ENCODE measurements at regions not wholly inside any gene's neighbourhood (a gene's known extent, or its start where the extent isn't known, plus 50 kb on each side); places are given as distances from the start of the nearest gene placed in this dataset.
A peak's percentile ranks its signal among the peaks of the same experiment; 100 is the strongest.
"Not testable (repeated sequence)": the region's sequence is repeated elsewhere in the genome, so short reads cannot be mapped to it uniquely, and the experiment has no call there.

GRCh38 chr3:166433060-166433459 is 595.8 kb upstream of the BCHE start:
- DNase-seq (ENCODE audit: low spot score), result no peak
- intact Hi-C loops (cut with DNase I), result no loop called here

GRCh38 chr3:166425900-166426611 is 588.8 kb upstream of the BCHE start:
- DNase-seq (ENCODE audit: low spot score), result no peak
- intact Hi-C loops (cut with DNase I), result no loop called here

DNA sequence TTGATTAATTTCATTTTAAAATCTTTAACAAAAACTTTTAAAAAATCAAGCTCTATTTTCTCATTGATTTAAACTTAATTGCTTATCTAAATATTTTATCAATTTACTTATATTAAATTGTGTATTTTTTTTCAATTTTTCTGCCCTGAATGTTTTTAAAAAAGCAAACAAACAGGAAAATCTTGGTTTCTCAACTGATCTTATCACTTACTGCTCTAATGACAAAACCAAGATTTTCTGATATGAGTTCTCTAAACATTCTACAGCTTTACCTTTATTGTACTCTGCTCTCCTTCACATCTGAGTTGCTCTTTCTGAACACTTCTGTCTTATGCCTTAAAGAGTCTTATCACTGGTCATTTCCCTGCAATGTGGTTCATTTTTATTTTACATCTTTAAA is 587.8 kb upstream of the BCHE start:
- intact Hi-C loops (cut with DNase I), result no loop called here
- no peak for DNase-seq (ENCODE audit: low spot score)

- intact Hi-C loops (cut with DNase I), result not testable (repeated sequence)
- peak; percentile 70 for DNase-seq (ENCODE audit: low spot score)
These were observed 586.7 kb upstream of the BCHE start for GRCh38 chr3:166423824-166424513.

DNA sequence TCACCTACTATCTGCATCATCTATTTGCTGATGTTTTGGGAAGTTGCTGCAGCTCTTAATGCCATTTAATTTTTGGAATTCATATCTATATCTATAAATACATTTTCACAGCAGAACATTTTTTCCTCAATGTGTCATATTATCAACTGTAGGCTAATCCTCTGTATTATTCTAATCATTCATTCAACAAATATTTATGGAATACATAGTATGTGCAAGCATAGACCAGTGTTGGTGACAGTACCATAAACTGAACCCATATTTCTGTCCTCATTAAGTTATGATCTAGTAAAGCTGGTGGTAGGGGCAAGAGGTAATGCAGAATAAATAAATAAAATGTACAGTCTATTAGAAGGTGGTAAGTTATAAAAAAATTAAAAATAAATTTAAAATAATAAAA is 585.3 kb upstream of the BCHE start:
- intact Hi-C loops (cut with DNase I), result no loop called here
- no peak for DNase-seq (ENCODE audit: low spot score)

DNA sequence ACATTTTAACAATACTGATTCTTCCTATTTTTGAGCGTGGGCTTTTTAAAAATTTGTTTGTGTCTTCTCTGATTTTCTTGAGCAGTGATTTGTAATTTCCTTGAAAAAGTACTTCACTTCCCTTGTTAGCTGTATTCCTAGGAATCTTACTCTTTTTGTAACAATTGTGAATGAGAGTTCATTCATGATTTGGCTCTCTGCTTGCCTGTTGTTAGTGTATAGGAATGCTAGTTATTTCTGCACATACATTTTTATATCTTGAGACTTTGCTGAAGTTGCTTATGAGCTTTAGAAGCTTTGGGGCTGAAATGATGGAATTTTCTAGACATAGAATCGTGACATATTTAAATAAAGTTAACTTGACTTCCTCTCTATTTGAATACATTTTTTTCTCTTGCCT is 582.8 kb upstream of the BCHE start:
- DNase-seq (ENCODE audit: low spot score), result no peak
- intact Hi-C loops (cut with DNase I), result no loop called here

- intact Hi-C loops (cut with DNase I), result no loop called here
- DNase-seq (ENCODE audit: low spot score), result no peak
These were observed 568.7 kb upstream of the BCHE start for GRCh38 chr3:166405896-166406295.

GRCh38 chr3:166405465-166405864 is 568.2 kb upstream of the BCHE start:
- intact Hi-C loops (cut with DNase I), result no loop called here
- DNase-seq (ENCODE audit: low spot score), result no peak

DNA sequence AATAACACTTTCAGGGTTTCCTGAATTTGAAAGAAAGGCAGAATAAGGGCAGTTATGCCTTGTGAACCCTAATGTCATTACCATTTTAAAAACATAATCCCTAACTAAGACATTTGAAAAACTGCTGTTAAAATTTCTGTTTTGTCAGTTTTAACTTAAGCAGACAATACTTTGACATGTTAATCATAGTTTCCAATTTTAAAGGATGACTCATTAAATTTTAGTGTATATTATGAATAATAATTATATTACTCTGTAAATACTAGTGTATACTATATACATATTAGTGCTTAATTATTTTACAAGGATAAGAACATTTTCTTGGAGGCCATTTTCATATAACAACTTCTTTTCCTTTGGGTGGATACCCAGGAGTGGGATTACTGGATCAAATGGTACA is 553.1 kb upstream of the BCHE start:
- intact Hi-C loops (cut with DNase I), result no loop called here
- no peak for DNase-seq (ENCODE audit: low spot score)

- DNase-seq (ENCODE audit: low spot score), result no peak
These were observed 551.1 kb upstream of the BCHE start for GRCh38 chr3:166388321-166388720.

DNA sequence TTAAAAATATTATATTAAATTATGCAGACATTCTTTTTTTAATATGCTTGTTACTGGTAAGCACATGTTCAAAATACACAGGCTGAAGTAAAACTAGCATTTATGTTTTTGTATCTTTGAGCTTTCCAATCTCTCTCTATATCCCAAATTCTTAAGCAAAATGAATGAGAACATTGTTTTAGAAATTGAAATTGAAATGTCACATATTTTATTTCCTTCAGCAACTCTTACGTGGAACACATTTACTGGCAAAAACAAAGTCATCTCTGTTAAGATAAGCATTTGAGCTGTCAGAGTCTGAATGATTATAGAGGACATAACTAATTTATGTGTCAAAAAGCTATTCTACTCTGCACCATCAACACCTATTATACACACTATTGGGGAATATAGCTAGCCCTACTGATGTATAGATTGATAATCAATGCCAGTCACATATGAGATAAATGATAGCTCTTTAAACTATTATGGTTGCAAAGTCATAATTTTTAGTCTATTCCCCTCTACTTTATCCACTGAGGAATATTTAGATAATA is 535.4 kb upstream of the BCHE start:
- intact Hi-C loops (cut with DNase I), result no loop called here

More at GRCh38 chr3:166388321-166388720, 551.1 kb upstream of the BCHE start:
- intact Hi-C loops (cut with DNase I), result no loop called here

GRCh38 chr3:166367947-166368533 is 530.8 kb upstream of the BCHE start:
- intact Hi-C loops (cut with DNase I), result no loop called here
- DNase-seq (ENCODE audit: low spot score), result no peak

More for the DNA sequence above, 535.4 kb upstream of the BCHE start:
- no peak for DNase-seq (ENCODE audit: low spot score)

DNA sequence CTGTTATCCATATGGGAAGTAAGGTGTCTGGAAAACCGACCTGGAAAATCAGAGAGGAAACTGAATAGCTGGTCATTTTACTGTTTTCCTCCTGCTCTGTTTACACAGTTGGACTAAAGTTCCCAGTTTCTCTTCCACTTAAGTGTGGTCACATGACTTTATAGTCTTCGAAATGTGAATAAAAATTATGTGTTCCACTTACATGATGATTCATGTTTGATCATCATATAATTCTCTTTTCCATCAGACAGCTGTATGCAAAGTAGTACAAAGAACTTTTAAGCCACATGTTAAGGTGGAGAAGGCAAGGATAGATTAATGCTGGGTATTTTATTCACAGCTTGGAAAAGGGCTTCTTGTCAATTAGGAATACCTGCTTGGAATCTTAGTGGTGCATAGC is 525.5 kb upstream of the BCHE start:
- intact Hi-C loops (cut with DNase I), result no loop called here
- DNase-seq (ENCODE audit: low spot score), result no peak

DNA sequence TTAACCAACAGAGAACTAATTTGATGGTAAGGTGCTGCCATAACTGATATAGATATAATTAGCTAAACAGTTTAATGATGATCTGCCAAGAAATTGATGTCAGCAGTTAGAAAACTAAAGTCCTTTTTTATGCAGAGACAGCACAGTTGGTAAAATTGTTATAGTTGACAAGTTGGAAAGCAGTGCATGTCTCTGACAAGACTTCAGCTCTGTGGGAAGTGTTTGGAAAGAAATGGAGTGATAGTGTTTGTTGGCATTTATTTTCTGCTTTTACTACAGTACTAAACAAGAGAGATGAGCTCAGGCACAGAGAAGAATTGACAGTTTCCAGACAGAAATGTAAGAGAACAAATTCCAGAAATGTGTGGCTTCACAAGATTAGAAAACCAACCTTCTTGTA is 523.5 kb upstream of the BCHE start:
- intact Hi-C loops (cut with DNase I), result no loop called here
- DNase-seq (ENCODE audit: low spot score), result no peak

DNA sequence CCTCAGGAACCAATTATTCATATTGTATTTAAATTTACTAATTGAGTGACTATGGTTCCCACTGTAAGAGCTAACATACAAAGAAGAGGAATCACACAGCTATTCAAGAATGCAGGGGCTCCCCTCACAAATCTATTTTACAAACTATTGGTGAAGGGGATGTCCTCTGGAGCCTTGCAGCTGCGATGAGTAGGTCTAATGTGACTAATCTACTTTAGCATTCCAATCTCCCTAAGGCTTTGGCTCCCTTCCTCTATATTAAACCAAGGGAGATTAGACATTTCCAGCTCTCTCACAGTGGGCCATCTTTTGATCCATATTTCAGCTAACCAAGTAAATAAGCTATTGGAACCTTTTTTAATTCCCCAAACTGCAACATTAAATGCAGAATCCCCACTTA is 514.2 kb upstream of the BCHE start:
- intact Hi-C loops (cut with DNase I), result no loop called here
- DNase-seq (ENCODE audit: low spot score), result no peak

- no peak for DNase-seq (ENCODE audit: low spot score)
- intact Hi-C loops (cut with DNase I), result no loop called here
These were observed 503.5 kb upstream of the BCHE start for GRCh38 chr3:166340604-166341266.

DNA sequence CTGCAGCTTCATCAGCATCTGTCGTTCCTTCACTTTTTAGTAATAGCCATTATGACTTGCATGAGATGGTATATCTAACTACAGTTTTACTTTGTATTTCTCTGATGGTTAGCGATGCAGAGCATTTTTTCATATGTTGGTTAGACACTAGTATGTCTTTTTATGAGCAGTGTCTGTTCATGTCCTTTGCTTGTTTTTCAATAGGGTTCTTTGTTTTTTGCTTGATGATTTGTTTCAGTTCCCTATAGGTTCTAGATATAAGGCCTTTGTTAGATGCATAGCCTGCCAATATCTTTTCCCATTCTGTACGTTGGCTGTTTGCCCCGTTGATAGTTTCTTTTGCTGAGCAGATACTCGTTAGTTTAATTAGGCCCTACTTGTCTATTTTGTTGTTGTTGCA is 487.2 kb upstream of the BCHE start:
- intact Hi-C loops (cut with DNase I), result no loop called here
- DNase-seq (ENCODE audit: low spot score), result no peak

DNA sequence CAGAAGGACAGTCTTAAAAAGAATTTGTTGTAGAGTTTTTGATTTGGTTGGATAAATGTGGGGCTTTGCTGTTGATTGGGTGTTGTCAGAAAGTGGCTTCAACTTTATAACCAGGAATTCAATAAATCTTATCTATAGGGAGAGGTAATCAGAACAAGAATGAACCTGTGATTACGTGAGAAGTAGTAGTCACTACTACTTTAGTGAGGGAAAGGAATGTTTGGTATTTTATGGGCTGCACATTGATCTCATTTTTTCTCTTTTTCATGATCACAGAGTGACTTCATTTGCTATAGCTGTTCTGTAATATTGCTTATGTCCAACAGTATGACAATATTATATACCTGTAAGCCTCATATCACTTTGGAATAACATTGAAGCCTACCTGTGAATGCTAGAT is 485.2 kb upstream of the BCHE start:
- DNase-seq (ENCODE audit: low spot score), result no peak
- intact Hi-C loops (cut with DNase I), result no loop called here

GRCh38 chr3:166307756-166308350 is 470.6 kb upstream of the BCHE start:
- intact Hi-C loops (cut with DNase I), result no loop called here
- no peak for DNase-seq (ENCODE audit: low spot score)

GRCh38 chr3:166304584-166304983 is 467.4 kb upstream of the BCHE start:
- intact Hi-C loops (cut with DNase I), result no loop called here
- DNase-seq (ENCODE audit: low spot score), result no peak
